Gastrocnemius medialis (tissue), 4 donors: ENCODE measurements at regions not wholly inside any gene's neighbourhood (a gene's known extent, or its start where the extent isn't known, plus 50 kb on each side); places are given as distances from the start of the nearest gene placed in this dataset.

Experiments used
- CTCF ChIP-seq, 5 experiments: fragments of 450-650 bp in 3 of 5; fragments of 200-600 bp in 2 of 5; sonication (generic) in 2 of 5; IDR thresholded peaks in 4 of 5; conservative IDR thresholded peaks in 1 of 5; 1 replicate in 4 of 5; 2 replicates in 1 of 5; pipeline ENCODE4 v1.5.1; 2016 to 2019; ENCODE audit warnings: antibody characterized with exemption in 5 of 5, mild to moderate bottlenecking in 3 of 5, moderate library complexity in 3 of 5
- POLR2A ChIP-seq, 2 donors: fragments of 450-650 bp; IDR thresholded peaks; one replicate each; pipeline ENCODE4 v1.6.1; 2017; ENCODE audit warnings: antibody characterized with exemption in 2 of 2, mild to moderate bottlenecking in 2 of 2, moderate library complexity in 2 of 2

- TF ChIP-seq POLR2A (IDR thresholded peaks at IDR 0.05): no peak
- TF ChIP-seq CTCF (IDR thresholded peaks at IDR 0.05 in 4 of 5, conservative IDR thresholded peaks at IDR 0.05 in 1 of 5): no peak
These were observed 137.7 kb downstream of the TBC1D2B start for GRCh38 chr15:77939851-77940250.
